GM06990 (cell line): ENCODE measurements at regions not wholly inside any gene's neighbourhood (a gene's known extent, or its start where the extent isn't known, plus 50 kb on each side); places are given as distances from the start of the nearest gene placed in this dataset.

Source experiments
- DNase-seq: peaks from one replicate; pipeline ENCODE4 v3.0.0-alpha.2; 2011; ENCODE audit not compliant: insufficient read length; ENCODE audit errors: extremely low read depth
- H3K27me3 ChIP-seq: replicated peaks from 2 replicates; pipeline ENCODE4 v1.6.0; 2011; ENCODE audit warnings: low read length; ENCODE audit not compliant: control insufficient read depth, insufficient read depth
- H3K36me3 ChIP-seq: 2 replicates; pipeline ENCODE4 v1.5.1; 2011; ENCODE audit warnings: low read length; ENCODE audit not compliant: control insufficient read depth, insufficient read depth
- H3K4me3 ChIP-seq: replicated peaks from 2 replicates; pipeline ENCODE4 v1.5.1; 2011; ENCODE audit warnings: low read depth, mild to moderate bottlenecking, control low read depth, low read length
- CTCF ChIP-seq: IDR thresholded peaks from 2 replicates; pipeline ENCODE4 v1.5.1; 2011; ENCODE audit warnings: low read length, control low read depth, mild to moderate bottlenecking, inconsistent platforms; ENCODE audit not compliant: insufficient read depth, poor library complexity, severe bottlenecking

GRCh38 chr10:124231168-124232155, 138.1 kb upstream of the CHST15 start:
- no peak for TF ChIP-seq CTCF
- Histone ChIP-seq H3K4me3 (no peak overlapping the region), H3K36me3 (no peaks in the 10 kb centered on the region), H3K27me3 (no peaks in the 10 kb centered on the region)
- peak; percentile 60 for DNase-seq

- Histone ChIP-seq H3K27me3 (no peaks in the 10 kb centered on the region), H3K4me3 (no peak overlapping the region), H3K36me3 (no peaks in the 10 kb centered on the region)
- no peak for DNase-seq
- no peak for TF ChIP-seq CTCF
Measured at GRCh38 chr10:124230635-124231167, 137.3 kb upstream of the CHST15 start.

GRCh38 chr10:124229989-124230634, 136.7 kb upstream of the CHST15 start:
- no peak for TF ChIP-seq CTCF
- H3K27me3 ChIP-seq: no peaks in the 10 kb centered on the region
- no peak for DNase-seq

GRCh38 chr10:124229201-124229988, 136.0 kb upstream of the CHST15 start:
- Histone ChIP-seq H3K4me3 (no peak overlapping the region), H3K27me3 (no peaks in the 10 kb centered on the region), H3K36me3 (no peaks in the 10 kb centered on the region)
- no peak for TF ChIP-seq CTCF
- DNase-seq: no peak

More at GRCh38 chr10:124229989-124230634, 136.7 kb upstream of the CHST15 start:
- no peak overlapping the region for H3K4me3 ChIP-seq
- H3K36me3 ChIP-seq: no peaks in the 10 kb centered on the region

GRCh38 chr10:124228471-124228870, 135.1 kb upstream of the CHST15 start:
- no peaks in the 10 kb centered on the region for H3K36me3 ChIP-seq
- no peaks in the 10 kb centered on the region for H3K27me3 ChIP-seq
- no peak overlapping the region for H3K4me3 ChIP-seq
- DNase-seq: no peak
- no peak for TF ChIP-seq CTCF
